Activated CD8-positive, alpha-beta memory T cell treated with anti-CD3 and anti-CD28 coated beads for 24 hours (primary cell): ENCODE measurements at regions not wholly inside any gene's neighbourhood (a gene's known extent, or its start where the extent isn't known, plus 50 kb on each side); places are given as distances from the start of the nearest gene placed in this dataset.

Source experiments
- DNase-seq: peaks from one replicate; pipeline ENCODE4 v3.0.0-alpha.2; 2020

- DNase-seq: no peak
Measured at GRCh38 chr9:80012557-80013330, 441.0 kb downstream of the TLE4 start.

- DNase-seq: no peak
Measured at GRCh38 chr9:80009204-80009603, 437.4 kb downstream of the TLE4 start.

- no peak for DNase-seq
Measured at GRCh38 chr9:80004714-80005113, 432.9 kb downstream of the TLE4 start.

- DNase-seq: no peak
Measured at GRCh38 chr9:79990536-79990935, 418.8 kb downstream of the TLE4 start.

- DNase-seq: no peak
Measured at GRCh38 chr9:79989079-79989478, 417.3 kb downstream of the TLE4 start.

- DNase-seq: no peak
Measured at GRCh38 chr9:79988126-79988525, 416.4 kb downstream of the TLE4 start.

GRCh38 chr9:79986437-79986836 is 414.7 kb downstream of the TLE4 start:
- DNase-seq: no peak

- no peak for DNase-seq
Measured at GRCh38 chr9:79985772-79986171, 414.0 kb downstream of the TLE4 start.

- no peak for DNase-seq
Measured at GRCh38 chr9:79985264-79985663, 413.5 kb downstream of the TLE4 start.

- DNase-seq: no peak
Measured at GRCh38 chr9:79984429-79985067, 412.8 kb downstream of the TLE4 start.

- no peak for DNase-seq
Measured at GRCh38 chr9:79980432-79980831, 408.7 kb downstream of the TLE4 start.

- DNase-seq: no peak
Measured at GRCh38 chr9:79977510-79978197, 405.9 kb downstream of the TLE4 start.

GRCh38 chr9:79977074-79977435 is 405.3 kb downstream of the TLE4 start:
- DNase-seq: no peak

- DNase-seq: no peak
Measured at GRCh38 chr9:79976257-79977073, 404.7 kb downstream of the TLE4 start.

GRCh38 chr9:79975621-79976256 is 404.0 kb downstream of the TLE4 start:
- DNase-seq: no peak

- no peak for DNase-seq
Measured at GRCh38 chr9:79974806-79975422, 403.1 kb downstream of the TLE4 start.

GRCh38 chr9:79973627-79974026 is 401.9 kb downstream of the TLE4 start:
- DNase-seq: no peak

GRCh38 chr9:79970146-79970425 is 398.3 kb downstream of the TLE4 start:
- no peak for DNase-seq

- DNase-seq: no peak
Measured at GRCh38 chr9:79969393-79970145, 397.8 kb downstream of the TLE4 start.

GRCh38 chr9:79968533-79968932 is 396.8 kb downstream of the TLE4 start:
- no peak for DNase-seq

GRCh38 chr9:79962836-79963235 is 391.1 kb downstream of the TLE4 start:
- no peak for DNase-seq

GRCh38 chr9:79962150-79962549 is 390.4 kb downstream of the TLE4 start:
- no peak for DNase-seq
